ENCODE measurements at regions not wholly inside any gene's neighbourhood (a gene's known extent, or its start where the extent isn't known, plus 50 kb on each side); places are given as distances from the start of the nearest gene placed in this dataset.

- no TSS peak for BruUV-seq (replicated peaks)
- Histone ChIP-seq H3K27me3 (ENCODE audit: control insufficient read depth in 2 of 2, insufficient read depth in 2 of 2, low read length in 2 of 2) (no peaks in the 10 kb centered on the region), H4K20me1 (replicated peaks; ENCODE audit: control insufficient read depth, extremely low read depth, insufficient read depth, low read length) (no peaks in the 10 kb centered on the region), H3K27ac (ENCODE audit: insufficient read depth, low read depth, low read length) (no peak overlapping the region), H3K36me3 (ENCODE audit: control insufficient read depth in 2 of 2, extremely low read depth in 1 of 2, insufficient read depth in 2 of 2, low read length in 2 of 2) (no peaks in the 10 kb centered on the region), H3K4me3 (replicated peaks in 1 of 3; ENCODE audit: insufficient read depth in 1 of 3, low read depth in 1 of 3, low read length in 3 of 3) (no peak overlapping the region), H3K79me2 (ENCODE audit: control insufficient read depth, insufficient read depth, low read length) (no peaks in the 10 kb centered on the region), H3K4me2 (ENCODE audit: insufficient read depth, low read length) (no peak overlapping the region), H2AFZ (ENCODE audit: low read depth, low read length) (no peak overlapping the region), H3K9me3 (replicated peaks; ENCODE audit: control insufficient read depth, insufficient read depth, low read length) (no peaks in the 10 kb centered on the region), H3K9ac (replicated peaks; ENCODE audit: extremely low read depth, insufficient read depth, low read length) (no peak overlapping the region), H3K4me1 (ENCODE audit: control insufficient read depth, extremely low read depth, insufficient read depth, low read length) (no peaks in the 10 kb centered on the region), H3K9me1 (replicated peaks; ENCODE audit: control insufficient read depth, extremely low read depth, insufficient read depth, low read length) (no peaks in the 10 kb centered on the region)
- dilution Hi-C loops (cut with MboI; ENCODE audit: extremely low pct_ligation_motif_present, low sequenced_read_pairs), result no loop called here
- FAIRE-seq (no peak), DNase-seq (ENCODE audit: low read depth, low spot score) (no peak)
- ChIA-PET CTCF (interaction anchor here (1.4 kb wide), 1 partner anchor 13 kb away, joined by 4 read pairs; no protein-coding TSS in a partner anchor), POLR2A (no interaction called here)
- TF ChIP-seq EZH2 (IDR thresholded peaks at IDR 0.05; ENCODE audit: borderline replicate concordance, low read depth, low read length, severe bottlenecking), result no peak
- TF ChIP-seq POLR2AphosphoS5 (IDR thresholded peaks at IDR 0.05; ENCODE audit: insufficient read depth, low read depth, low read length), result no peak
- no peak for TF ChIP-seq CTCF (IDR thresholded peaks at IDR 0.05; ENCODE audit: extremely low read depth in 1 of 2, insufficient read depth in 1 of 2, low read depth in 1 of 2, low read length in 2 of 2)
- no peak for TF ChIP-seq JUN (IDR thresholded peaks at IDR 0.05; ENCODE audit: borderline replicate concordance, insufficient read depth, insufficient read length, low read depth)
- TF ChIP-seq MYC (IDR thresholded peaks at IDR 0.05; ENCODE audit: low read depth, low read length), result no peak
- no peak for TF ChIP-seq FOS (IDR thresholded peaks at IDR 0.05; ENCODE audit: borderline replicate concordance, insufficient read depth, low read length)
- no peak for TF ChIP-seq POLR2A (IDR thresholded peaks at IDR 0.05; ENCODE audit: low read depth, low read length)
- TF ChIP-seq MAX (IDR thresholded peaks at IDR 0.05; ENCODE audit: insufficient read depth, insufficient read length), result no peak
- no peak for TF ChIP-seq GATA2 (IDR thresholded peaks at IDR 0.05; ENCODE audit: insufficient read depth, insufficient read length, low read depth, low read length)
- intact Hi-C loops (cut with micrococcal nuclease), result no loop called here
Measured at GRCh38 chr4:126756050-126756829, 876.5 kb upstream of the INTU start.
